ENCODE measurements at regions not wholly inside any gene's neighbourhood (a gene's known extent, or its start where the extent isn't known, plus 50 kb on each side); places are given as distances from the start of the nearest gene placed in this dataset.

GRCh38 chr10:109104806-109105205 is 818.5 kb downstream of the XPNPEP1 start:
- Histone ChIP-seq H3K4me3 (ENCODE audit: low read depth, low read length) (no peak overlapping the region), H3K9me3 (no peaks in the 10 kb centered on the region), H3K36me3 (ENCODE audit: control insufficient read depth, insufficient read depth, low read length) (no peaks in the 10 kb centered on the region), H3K27me3 (replicated peaks; ENCODE audit: control insufficient read depth, insufficient read depth, low read length) (no peaks in the 10 kb centered on the region; the same call in 1 of the 2 replicates), H3K4me1 (peaks cover 7% of the 10 kb centered on the region; the same call in 1 of the 2 replicates)
- no peaks in the 10 kb centered on the region for H3K27me3 Mint-ChIP-seq (ENCODE audit: insufficient read depth, unreplicated experiment)
- no peaks in the 10 kb centered on the region for H3K36me3 Mint-ChIP-seq (ENCODE audit: insufficient read depth, unreplicated experiment)
- ChIA-PET POLR2A (no interaction called here), CTCF (no interaction called here)
- TF ChIP-seq CTCF (IDR thresholded peaks at IDR 0.05; ENCODE audit: insufficient read depth in 1 of 2, low read depth in 1 of 2, low read length in 1 of 2, severe bottlenecking in 1 of 2, unreplicated experiment in 1 of 2): no peak
- no peak overlapping the region for H3K27ac Mint-ChIP-seq (ENCODE audit: unreplicated experiment)
- H3K4me1 Mint-ChIP-seq (ENCODE audit: low read depth, unreplicated experiment): no peaks in the 10 kb centered on the region
- no peaks in the 10 kb centered on the region for H3K9me3 Mint-ChIP-seq (ENCODE audit: unreplicated experiment)
- no peak overlapping the region for H3K4me3 Mint-ChIP-seq (ENCODE audit: unreplicated experiment)
- DNase-seq: no peak
- BruUV-seq (replicated peaks): no TSS peak
- intact Hi-C loops (cut with micrococcal nuclease; ENCODE audit: unreplicated experiment): no loop called here

GRCh38 chr10:109103278-109103677 is 820.0 kb downstream of the XPNPEP1 start:
- DNase-seq: no peak
- TF ChIP-seq CTCF (IDR thresholded peaks at IDR 0.05; ENCODE audit: insufficient read depth in 1 of 2, low read depth in 1 of 2, low read length in 1 of 2, severe bottlenecking in 1 of 2, unreplicated experiment in 1 of 2): no peak
- intact Hi-C loops (cut with micrococcal nuclease; ENCODE audit: unreplicated experiment): no loop called here
- H3K4me1 Mint-ChIP-seq (ENCODE audit: low read depth, unreplicated experiment): no peaks in the 10 kb centered on the region
- ChIA-PET POLR2A (no interaction called here), CTCF (no interaction called here)
- H3K36me3 Mint-ChIP-seq (ENCODE audit: insufficient read depth, unreplicated experiment): no peaks in the 10 kb centered on the region
- no peak overlapping the region for H3K27ac Mint-ChIP-seq (ENCODE audit: unreplicated experiment)
- H3K27me3 Mint-ChIP-seq (ENCODE audit: insufficient read depth, unreplicated experiment): no peaks in the 10 kb centered on the region
- no peak overlapping the region for H3K4me3 Mint-ChIP-seq (ENCODE audit: unreplicated experiment)
- H3K4me1 ChIP-seq: peaks cover 7% of the 10 kb centered on the region; the same call in 1 of the 2 replicates
- no peaks in the 10 kb centered on the region for H3K36me3 ChIP-seq (ENCODE audit: control insufficient read depth, insufficient read depth, low read length)
- no peaks in the 10 kb centered on the region for H3K9me3 Mint-ChIP-seq (ENCODE audit: unreplicated experiment)
- H3K9me3 ChIP-seq: no peaks in the 10 kb centered on the region
- H3K27me3 ChIP-seq (replicated peaks; ENCODE audit: control insufficient read depth, insufficient read depth, low read length): no peaks in the 10 kb centered on the region; the same call in 1 of the 2 replicates
- BruUV-seq (replicated peaks): no TSS peak
- H3K4me3 ChIP-seq (ENCODE audit: low read depth, low read length): no peak overlapping the region

- POLR2A ChIA-PET: no interaction called here
- no TSS peak for BruUV-seq (replicated peaks)
- CTCF ChIA-PET: no interaction called here
- H3K9me3 Mint-ChIP-seq (ENCODE audit: unreplicated experiment): no peaks in the 10 kb centered on the region
- H3K27me3 Mint-ChIP-seq (ENCODE audit: insufficient read depth, unreplicated experiment): no peaks in the 10 kb centered on the region
- H3K27ac Mint-ChIP-seq (ENCODE audit: unreplicated experiment): no peak overlapping the region
- H3K36me3 Mint-ChIP-seq (ENCODE audit: insufficient read depth, unreplicated experiment): no peaks in the 10 kb centered on the region
- Histone ChIP-seq H3K4me1 (no peaks in the 10 kb centered on the region), H3K9me3 (no peaks in the 10 kb centered on the region), H3K36me3 (ENCODE audit: control insufficient read depth, insufficient read depth, low read length) (no peaks in the 10 kb centered on the region), H3K27me3 (replicated peaks; ENCODE audit: control insufficient read depth, insufficient read depth, low read length) (no peaks in the 10 kb centered on the region), H3K4me3 (ENCODE audit: low read depth, low read length) (no peak overlapping the region)
- intact Hi-C loops (cut with micrococcal nuclease; ENCODE audit: unreplicated experiment): no loop called here
- no peak overlapping the region for H3K4me3 Mint-ChIP-seq (ENCODE audit: unreplicated experiment)
- no peak for DNase-seq
- no peak for TF ChIP-seq CTCF (IDR thresholded peaks at IDR 0.05; ENCODE audit: insufficient read depth in 1 of 2, low read depth in 1 of 2, low read length in 1 of 2, severe bottlenecking in 1 of 2, unreplicated experiment in 1 of 2)
- H3K4me1 Mint-ChIP-seq (ENCODE audit: low read depth, unreplicated experiment): peaks cover 7% of the 10 kb centered on the region
These were observed 833.5 kb downstream of the XPNPEP1 start for GRCh38 chr10:109089779-109090178.
